Lower lobe of right lung (tissue), 2 donors: ENCODE measurements at regions not wholly inside any gene's neighbourhood (a gene's known extent, or its start where the extent isn't known, plus 50 kb on each side); places are given as distances from the start of the nearest gene placed in this dataset.
"Not testable (repeated sequence)": the region's sequence is repeated elsewhere in the genome, so short reads cannot be mapped to it uniquely, and the experiment has no call there.

ENCODE experiments used
- ATAC-seq, 2 donors: fragments of 200-7000 bp; cut with Tn5 transposase; one replicate each; pipeline ENCODE4 v1.9.1; 2020 to 2022; ENCODE audit warnings: mild to moderate bottlenecking in 2 of 2, moderate library complexity in 2 of 2
- DNase-seq: peaks from one replicate; pipeline ENCODE4 v3.0.0-alpha.2; 2020
- H3K27ac ChIP-seq: fragments of 200-600 bp; one replicate; pipeline ENCODE4 v1.8.0; 2022
- H3K27me3 ChIP-seq: fragments of 200-600 bp; one replicate; pipeline ENCODE4 v1.8.0; 2022; ENCODE audit warnings: low read depth
- H3K36me3 ChIP-seq: fragments of 200-600 bp; one replicate; pipeline ENCODE4 v1.8.0; 2022; ENCODE audit warnings: mild to moderate bottlenecking
- H3K4me1 ChIP-seq: fragments of 200-600 bp; one replicate; pipeline ENCODE4 v1.8.0; 2022
- H3K4me3 ChIP-seq: fragments of 200-600 bp; one replicate; pipeline ENCODE4 v1.8.0; 2022; ENCODE audit warnings: mild to moderate bottlenecking
- H3K9me3 ChIP-seq: fragments of 200-600 bp; one replicate; pipeline ENCODE4 v1.8.0; 2022
- intact Hi-C: fragments of 100-400 bp; cut with DNase I; formaldehyde crosslinking; loops from one replicate; pipeline ENCODE4 v1.11.0; 2022
- TF ChIP-seq, protein P1 (sequence below): fragments of 200-600 bp; IDR thresholded peaks from one replicate; pipeline ENCODE4 v1.8.0; 2022; ENCODE audit warnings: antibody characterized with exemption, mild to moderate bottlenecking
- donor health status: DM: no; HTN: yes; CAD: no; lungs with severe emphysema.

DNA sequence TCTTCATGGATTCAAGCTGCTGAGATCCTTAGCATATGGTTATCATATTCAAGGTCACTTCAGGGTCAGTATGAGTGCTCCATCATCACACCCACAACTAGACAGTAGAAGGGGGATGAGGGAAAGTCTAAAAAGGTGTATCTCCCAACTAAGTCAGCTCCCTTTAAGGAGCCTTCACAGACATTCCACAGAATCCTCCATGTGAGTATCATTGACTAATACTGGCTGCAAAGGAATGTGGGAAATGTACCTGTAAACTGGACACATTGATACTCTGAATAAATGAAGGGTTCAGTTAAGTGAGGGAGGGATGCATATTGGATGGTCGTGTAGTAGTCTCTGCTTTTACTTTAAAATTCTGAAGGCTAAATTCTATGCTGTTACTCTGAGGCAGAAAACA lies 330.7 kb downstream of the LRRC70 start:
- H3K36me3 ChIP-seq = no peaks in the 10 kb centered on the region
- no peak overlapping the region for H3K27ac ChIP-seq
- intact Hi-C loops = no loop called here
- no peak for ATAC-seq
- H3K4me1 ChIP-seq = no peaks in the 10 kb centered on the region
- TF ChIP-seq, protein P1, sequence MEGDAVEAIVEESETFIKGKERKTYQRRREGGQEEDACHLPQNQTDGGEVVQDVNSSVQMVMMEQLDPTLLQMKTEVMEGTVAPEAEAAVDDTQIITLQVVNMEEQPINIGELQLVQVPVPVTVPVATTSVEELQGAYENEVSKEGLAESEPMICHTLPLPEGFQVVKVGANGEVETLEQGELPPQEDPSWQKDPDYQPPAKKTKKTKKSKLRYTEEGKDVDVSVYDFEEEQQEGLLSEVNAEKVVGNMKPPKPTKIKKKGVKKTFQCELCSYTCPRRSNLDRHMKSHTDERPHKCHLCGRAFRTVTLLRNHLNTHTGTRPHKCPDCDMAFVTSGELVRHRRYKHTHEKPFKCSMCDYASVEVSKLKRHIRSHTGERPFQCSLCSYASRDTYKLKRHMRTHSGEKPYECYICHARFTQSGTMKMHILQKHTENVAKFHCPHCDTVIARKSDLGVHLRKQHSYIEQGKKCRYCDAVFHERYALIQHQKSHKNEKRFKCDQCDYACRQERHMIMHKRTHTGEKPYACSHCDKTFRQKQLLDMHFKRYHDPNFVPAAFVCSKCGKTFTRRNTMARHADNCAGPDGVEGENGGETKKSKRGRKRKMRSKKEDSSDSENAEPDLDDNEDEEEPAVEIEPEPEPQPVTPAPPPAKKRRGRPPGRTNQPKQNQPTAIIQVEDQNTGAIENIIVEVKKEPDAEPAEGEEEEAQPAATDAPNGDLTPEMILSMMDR = no peak
- H3K4me3 ChIP-seq = no peak overlapping the region
- no peaks in the 10 kb centered on the region for H3K9me3 ChIP-seq
- no peak for DNase-seq
- no peaks in the 10 kb centered on the region for H3K27me3 ChIP-seq

DNA sequence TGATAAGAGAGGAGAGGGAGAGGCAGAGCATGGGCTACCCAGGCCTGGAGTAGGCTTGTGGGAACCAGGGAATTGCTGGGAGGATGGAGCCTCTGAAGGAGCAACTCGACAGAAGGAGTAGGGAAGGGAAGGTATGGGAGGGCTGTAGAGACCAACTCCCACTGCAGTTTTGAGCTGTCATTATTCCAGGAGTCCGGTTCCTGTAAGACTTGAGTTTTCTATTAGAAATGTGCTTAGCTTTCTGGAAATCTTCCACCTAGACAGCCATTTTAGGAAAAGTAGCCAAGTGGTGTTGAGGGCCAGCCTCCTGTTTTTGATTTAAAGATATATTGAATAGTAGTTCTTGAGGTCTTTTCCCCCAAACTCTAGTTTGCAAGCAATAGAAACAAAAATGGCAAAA lies 323.5 kb downstream of the LRRC70 start:
- Histone ChIP-seq H3K4me1 (no peaks in the 10 kb centered on the region), H3K27me3 (no peaks in the 10 kb centered on the region), H3K27ac (no peak overlapping the region), H3K4me3 (no peak overlapping the region), H3K9me3 (no peaks in the 10 kb centered on the region), H3K36me3 (no peaks in the 10 kb centered on the region)
- ATAC-seq = no peak
- no peak for DNase-seq
- TF ChIP-seq, protein P1 = no peak
- intact Hi-C loops = no loop called here

DNA sequence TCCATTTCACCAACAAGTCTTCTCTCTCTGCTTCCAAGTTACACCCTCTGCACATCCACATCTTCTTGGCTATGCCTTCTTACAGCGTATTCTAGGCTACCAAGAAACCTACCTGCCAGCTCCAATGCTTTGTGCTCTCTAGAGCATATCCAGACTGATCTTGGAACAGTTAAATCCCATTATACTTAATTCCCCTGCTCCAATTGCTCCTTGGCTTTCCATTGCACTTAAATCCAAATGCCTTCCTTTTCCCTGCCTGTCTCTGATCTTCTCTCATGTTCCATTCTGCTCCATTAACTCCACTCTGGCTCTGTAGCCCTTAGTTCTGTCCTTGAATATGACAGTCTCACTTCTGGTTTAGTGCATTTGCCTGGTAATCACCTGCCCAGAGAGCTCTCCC lies 322.4 kb downstream of the LRRC70 start:
- ATAC-seq = no peak
- no peak overlapping the region for H3K4me3 ChIP-seq
- H3K36me3 ChIP-seq = no peaks in the 10 kb centered on the region
- no peaks in the 10 kb centered on the region for H3K9me3 ChIP-seq
- DNase-seq = no peak
- H3K27ac ChIP-seq = no peak overlapping the region
- TF ChIP-seq, protein P1 = no peak
- no peaks in the 10 kb centered on the region for H3K27me3 ChIP-seq
- no peaks in the 10 kb centered on the region for H3K4me1 ChIP-seq
- intact Hi-C loops = no loop called here

DNA sequence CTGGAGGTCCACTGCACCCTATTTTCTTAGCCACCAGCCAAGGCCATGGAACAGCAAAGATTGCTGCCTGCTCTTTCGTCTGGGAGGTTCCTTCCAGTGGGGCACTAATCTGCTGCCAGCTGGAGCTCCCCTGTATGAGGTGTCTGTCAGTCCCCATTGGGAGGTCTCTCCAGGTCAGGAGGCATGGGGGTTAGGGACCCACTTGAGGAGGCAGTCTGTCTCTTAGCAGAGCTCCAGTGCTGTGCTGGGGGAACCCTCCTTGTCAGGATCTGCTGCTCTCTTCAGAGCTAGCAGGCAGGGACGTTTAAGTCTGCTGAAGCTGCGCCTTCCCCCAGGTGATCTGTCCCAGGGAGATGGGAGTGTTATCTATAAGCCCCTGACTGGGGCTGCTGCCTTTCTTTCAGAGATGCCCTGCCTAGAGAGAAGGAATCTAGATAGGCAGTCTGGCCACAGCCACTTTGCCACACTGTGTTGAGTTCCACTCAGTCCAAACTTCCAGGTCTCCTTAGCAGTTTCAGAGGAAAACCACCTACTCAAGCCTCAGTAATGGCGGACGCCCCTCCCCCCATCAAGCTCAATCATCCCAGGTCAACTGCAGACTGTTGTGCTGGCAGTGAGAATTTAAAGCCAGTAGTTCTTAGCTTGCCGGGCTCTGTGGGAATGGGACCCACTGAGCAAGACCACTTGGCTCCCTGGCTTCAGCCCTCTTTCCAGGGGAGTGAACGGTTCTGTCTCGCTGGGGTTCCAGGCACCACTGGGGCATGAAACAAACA lies 317.7 kb downstream of the LRRC70 start:
- TF ChIP-seq, protein P1 = no peak
- intact Hi-C loops = no loop called here
- no peak for DNase-seq
- no peaks in the 10 kb centered on the region for H3K36me3 ChIP-seq
- H3K4me3 ChIP-seq = no peak overlapping the region
- no peaks in the 10 kb centered on the region for H3K27me3 ChIP-seq
- ATAC-seq = no peak
- no peak overlapping the region for H3K27ac ChIP-seq
- H3K4me1 ChIP-seq = no peaks in the 10 kb centered on the region
- no peaks in the 10 kb centered on the region for H3K9me3 ChIP-seq

GRCh38 chr5:62886603-62887315 lies 308.1 kb downstream of the LRRC70 start:
- no peak for ATAC-seq
- intact Hi-C loops = no loop called here

DNA sequence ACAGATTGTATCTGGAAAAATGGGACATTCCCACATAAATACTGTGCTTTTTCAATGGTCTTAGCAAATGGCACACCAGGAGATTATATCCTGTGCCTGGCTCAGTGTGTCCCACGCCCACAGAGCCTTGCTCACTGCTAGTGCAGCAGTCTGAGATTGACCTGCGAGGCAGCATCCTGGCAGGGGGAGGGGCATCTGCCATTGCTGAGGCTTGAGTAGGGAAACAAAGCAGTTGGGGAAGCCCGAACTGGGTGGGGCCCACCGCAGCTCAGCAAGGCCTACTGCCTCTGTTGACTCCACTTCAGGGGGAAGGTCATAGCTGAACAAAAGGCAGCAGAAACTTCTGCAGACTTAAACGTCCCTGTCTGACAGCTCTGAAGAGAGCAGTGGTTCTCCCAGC lies 258.7 kb downstream of the LRRC70 start:
- intact Hi-C loops, H3K36me3 ChIP-seq, H3K4me1 ChIP-seq, H3K4me3 ChIP-seq, ATAC-seq, H3K9me3 ChIP-seq, H3K27ac ChIP-seq, H3K27me3 ChIP-seq, DNase-seq: not testable (repeated sequence)

More at GRCh38 chr5:62886603-62887315, 308.1 kb downstream of the LRRC70 start:
- H3K27me3 ChIP-seq = no peaks in the 10 kb centered on the region
- no peaks in the 10 kb centered on the region for H3K36me3 ChIP-seq
- H3K4me3 ChIP-seq = no peak overlapping the region
- no peaks in the 10 kb centered on the region for H3K9me3 ChIP-seq
- no peak for DNase-seq
- no peaks in the 10 kb centered on the region for H3K4me1 ChIP-seq
- no peak overlapping the region for H3K27ac ChIP-seq
- TF ChIP-seq, protein P1 = no peak
